HG02642 (cell line): ENCODE measurements at regions not wholly inside any gene's neighbourhood (a gene's known extent, or its start where the extent isn't known, plus 50 kb on each side); places are given as distances from the start of the nearest gene placed in this dataset.
"Not testable (repeated sequence)": the region's sequence is repeated elsewhere in the genome, so short reads cannot be mapped to it uniquely, and the experiment has no call there.

ENCODE experiments used
- ATAC-seq: cut with Tn5 transposase; IDR thresholded peaks from one replicate; pipeline ENCODE4 v1.9.1; 2021; ENCODE audit warnings: mild to moderate bottlenecking; ENCODE audit not compliant: unreplicated experiment, poor library complexity

DNA sequence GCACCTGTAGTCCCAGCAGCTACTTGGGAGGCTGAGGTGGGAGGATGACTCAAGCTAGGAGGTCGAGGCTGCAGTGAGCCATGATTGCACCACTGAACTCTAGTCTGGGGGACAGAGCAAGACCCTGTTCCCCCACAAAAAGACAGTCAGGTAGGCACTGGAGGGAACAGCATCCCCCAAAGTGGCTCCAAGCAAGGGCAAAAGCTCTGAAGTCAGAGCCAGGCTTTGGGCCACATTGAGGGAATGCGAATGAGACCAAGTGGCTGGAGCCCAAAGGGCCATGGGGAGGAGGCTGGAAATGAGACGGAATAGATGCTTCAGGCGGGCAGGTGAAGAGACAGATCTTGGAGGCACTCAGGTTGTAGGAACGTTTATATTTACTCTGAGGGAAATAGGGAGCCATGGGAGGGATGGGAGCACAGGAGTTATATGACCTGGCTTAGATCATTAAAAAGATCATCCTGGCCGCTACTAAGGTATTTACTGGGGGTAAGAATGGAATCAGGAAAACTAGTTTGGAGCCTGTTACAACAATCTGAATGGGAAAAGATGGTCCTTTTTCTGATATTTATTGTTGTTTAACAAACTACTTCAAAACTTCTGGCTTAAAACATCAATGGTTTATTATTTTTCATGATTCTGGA, 229.6 kb upstream of the ZNF217 start:
- no peak for ATAC-seq

GRCh38 chr20:53822534-53822933, 228.9 kb upstream of the ZNF217 start:
- no peak for ATAC-seq

DNA sequence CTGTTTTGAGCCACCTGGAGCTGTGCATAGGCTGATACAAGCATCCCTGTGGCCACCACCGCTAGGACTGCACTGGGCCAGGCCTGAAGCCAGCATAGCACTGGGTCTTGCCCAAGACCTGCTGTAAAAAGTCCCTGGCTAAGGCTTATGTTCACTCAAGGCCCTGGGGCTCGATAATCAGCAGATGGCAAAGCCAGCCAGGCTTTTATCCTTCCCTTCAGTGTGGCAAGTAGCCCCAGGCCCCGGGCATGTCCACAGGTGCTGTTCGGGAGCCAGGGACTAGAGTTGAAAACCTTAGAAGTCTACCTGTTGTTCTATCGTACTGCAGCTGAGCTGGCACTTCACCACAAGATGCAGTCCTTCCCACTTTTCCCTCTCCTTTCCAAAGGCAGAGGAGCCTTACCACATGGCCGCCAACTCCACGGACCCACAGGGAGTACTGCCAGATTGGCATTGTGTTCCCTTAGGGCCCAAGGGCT, 226.4 kb upstream of the ZNF217 start:
- no peak for ATAC-seq

DNA sequence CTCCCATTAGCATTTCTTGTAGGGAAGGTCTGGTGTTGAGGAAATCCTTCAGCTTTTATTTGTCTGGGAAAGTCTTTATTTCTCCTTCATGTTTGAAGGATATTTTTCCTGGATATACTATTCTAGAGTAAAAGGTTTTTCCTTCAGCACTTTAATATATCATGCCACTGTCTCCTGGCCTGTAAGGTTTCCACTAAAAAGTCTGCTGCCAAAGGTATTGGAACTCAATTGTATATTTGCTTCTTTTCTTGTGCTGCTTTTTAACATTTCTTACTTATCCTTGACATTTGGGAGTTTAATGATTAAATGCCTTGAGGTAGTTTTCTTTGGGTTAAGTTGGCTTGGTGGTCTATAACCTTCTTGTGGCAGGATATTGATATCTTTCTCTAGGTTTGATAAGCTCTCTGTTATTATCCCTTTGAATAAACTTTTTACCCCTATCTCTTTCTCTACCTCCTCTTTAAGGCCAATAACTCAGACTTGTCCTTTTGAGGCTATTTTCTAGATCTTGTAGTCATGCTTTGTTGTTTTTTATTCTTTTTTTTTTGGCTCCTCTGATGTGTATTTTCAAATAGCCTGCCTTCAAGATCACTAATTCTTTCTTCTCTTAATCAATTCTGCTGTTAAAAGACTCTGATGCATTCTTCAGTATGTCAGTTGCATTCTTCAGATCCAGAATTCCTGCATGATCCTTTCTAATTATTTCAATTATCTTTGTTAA, 225.0 kb upstream of the ZNF217 start:
- no peak for ATAC-seq

DNA sequence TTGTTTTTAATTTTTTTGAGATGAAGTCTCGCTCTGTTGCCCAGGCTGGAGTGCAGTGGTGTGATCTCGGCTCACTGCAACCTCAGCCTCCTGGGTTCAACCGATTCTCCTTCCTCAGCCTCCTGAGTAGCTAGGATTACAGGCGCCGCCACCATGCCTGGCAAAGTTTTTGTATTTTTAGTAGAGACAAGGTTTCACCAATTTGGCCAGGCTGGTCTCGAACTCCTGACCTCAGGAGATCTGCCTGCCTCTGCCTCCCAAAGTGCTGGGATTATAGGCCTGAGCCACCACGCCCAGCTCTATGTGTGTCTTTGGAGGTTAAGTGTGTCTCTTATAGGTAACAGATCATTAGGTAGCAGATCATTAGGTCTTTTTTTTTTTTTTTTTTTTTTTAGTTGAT, 223.9 kb upstream of the ZNF217 start:
- ATAC-seq: not testable (repeated sequence)

- ATAC-seq: no peak
Observed at GRCh38 chr20:53816872-53817398, 223.3 kb upstream of the ZNF217 start.

- no peak for ATAC-seq
Observed at GRCh38 chr20:53815509-53815908, 221.9 kb upstream of the ZNF217 start.

GRCh38 chr20:53814060-53814459, 220.4 kb upstream of the ZNF217 start:
- ATAC-seq: no peak

- ATAC-seq: no peak
Observed at GRCh38 chr20:53813636-53814035, 220.0 kb upstream of the ZNF217 start.

- ATAC-seq: no peak
Observed at GRCh38 chr20:53811577-53811976, 217.9 kb upstream of the ZNF217 start.

DNA sequence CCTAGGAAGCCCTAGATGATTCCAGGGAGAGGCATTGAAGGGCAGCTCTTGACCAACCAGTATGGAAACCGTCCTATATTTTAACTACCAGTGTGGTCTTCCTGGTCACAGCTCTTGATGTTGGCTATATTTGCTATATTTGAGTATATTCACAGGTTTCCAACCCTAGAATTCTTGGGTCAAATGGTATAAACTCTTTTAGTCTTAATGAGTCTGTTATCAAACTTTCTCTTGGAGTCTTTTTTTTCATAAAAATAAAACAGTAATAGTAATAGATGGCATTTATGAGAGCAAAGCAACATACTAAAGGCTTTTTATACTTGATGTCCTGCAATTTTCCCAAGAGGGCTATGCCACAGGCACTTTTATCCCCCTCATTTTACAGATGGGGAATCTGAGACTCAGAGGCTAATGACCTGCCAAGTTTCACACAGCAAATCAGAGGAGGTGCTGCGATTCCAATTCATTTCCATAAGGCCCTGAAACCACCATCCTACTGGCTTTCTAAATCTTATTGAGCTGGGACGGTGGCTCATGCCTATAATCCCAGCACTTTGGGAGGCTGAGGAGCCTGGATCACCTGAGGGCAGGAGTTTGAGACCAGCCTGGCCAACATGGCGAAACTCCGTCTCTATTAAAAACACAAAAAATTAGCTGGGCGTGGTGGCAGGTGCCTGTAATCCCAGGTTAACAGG, 217.2 kb upstream of the ZNF217 start:
- no peak for ATAC-seq

DNA sequence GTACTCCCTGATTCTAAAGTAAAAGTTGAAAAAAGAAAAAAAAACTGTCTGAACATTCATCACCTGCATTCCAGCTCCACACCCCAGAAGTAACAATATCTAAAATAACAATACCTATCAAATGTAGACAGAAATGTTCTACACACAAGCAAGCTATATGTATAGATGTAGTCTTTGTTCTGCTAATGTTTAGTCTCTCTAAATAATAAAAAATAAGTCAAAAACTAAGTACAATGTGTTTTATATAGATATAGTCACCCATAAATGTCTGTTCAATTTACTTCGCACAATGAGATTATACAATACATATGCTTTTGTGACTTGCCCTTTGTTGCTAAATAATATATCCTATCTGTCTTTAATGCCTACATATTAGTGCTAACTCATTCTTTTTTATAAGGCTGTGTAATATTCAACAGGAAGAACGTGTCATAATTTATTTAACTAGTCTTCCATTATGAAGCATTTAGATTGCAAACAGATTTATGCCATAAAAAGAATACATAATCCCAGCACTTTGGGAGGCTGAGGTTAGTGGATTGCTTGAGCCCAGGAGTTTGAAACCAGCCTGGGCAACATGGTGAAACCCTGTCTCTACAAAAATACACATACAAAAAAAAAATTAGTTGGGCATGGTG, 216.2 kb upstream of the ZNF217 start:
- no peak for ATAC-seq

DNA sequence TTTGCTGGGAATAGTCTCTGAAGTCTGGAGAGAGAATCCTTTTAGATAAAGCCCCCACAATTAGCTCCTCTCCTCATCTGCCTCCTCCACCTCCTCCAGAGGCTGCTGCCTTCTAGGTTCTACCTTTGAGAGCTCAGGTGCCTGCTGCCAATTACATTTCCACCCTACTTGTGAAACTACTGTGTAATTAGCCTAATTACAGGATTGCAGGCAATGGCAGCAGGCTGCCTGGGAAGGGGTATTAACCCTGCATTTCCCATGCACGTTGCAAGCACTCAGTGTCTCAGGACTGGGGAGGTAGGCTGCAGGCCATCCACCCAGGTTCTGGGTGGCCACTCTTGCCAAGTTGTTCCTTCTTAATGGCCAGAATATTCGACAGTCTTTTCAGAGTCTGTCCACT, 215.6 kb upstream of the ZNF217 start:
- ATAC-seq: no peak

- ATAC-seq: no peak
Observed at GRCh38 chr20:53808733-53809132, 215.1 kb upstream of the ZNF217 start.

DNA sequence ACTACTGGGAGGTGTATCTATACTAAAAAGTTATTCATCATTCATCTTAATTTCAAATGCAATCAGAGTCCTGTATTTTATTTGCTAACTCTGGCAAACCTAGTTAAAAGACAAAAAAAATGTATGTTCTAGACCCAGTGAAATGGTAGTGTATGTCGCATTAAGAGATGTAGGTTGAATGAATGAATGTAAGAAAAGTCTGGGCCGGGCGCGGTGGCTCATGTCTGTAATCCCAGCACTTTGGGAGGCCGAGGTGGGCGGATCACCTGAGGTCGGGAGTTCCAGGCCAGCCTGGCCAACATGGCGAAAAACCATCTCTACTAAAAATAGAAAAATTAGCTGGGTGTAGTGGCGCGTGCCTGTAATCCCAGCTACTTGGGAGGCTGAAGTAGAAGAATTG, 214.7 kb upstream of the ZNF217 start:
- not testable (repeated sequence) for ATAC-seq

GRCh38 chr20:53806683-53807401, 213.2 kb upstream of the ZNF217 start:
- no peak for ATAC-seq

DNA sequence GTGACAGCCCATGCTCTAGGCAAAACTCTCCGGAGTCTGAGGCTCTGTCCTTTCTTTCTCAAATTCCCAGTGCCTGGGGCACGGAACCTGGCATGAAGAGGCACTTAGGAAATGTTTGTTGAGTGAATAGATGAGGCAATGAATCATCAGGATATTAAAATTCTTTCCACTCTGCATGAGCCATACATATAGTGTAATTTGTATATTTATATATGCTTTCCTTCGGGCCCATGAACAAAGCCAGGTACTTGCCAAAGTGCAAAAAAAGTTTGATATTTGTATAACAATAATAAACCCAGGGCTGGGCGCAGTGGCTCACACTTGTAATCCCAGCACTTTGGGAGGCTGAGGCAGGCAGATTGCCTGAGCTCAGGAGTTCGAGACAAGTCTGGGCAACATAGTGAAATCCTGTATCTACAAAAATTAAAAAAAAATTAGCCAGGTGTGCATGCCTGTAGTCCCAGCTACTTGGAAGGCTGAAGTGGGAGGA, 212.3 kb upstream of the ZNF217 start:
- no peak for ATAC-seq

- no peak for ATAC-seq
Observed at GRCh38 chr20:53804920-53805894, 211.6 kb upstream of the ZNF217 start.

DNA sequence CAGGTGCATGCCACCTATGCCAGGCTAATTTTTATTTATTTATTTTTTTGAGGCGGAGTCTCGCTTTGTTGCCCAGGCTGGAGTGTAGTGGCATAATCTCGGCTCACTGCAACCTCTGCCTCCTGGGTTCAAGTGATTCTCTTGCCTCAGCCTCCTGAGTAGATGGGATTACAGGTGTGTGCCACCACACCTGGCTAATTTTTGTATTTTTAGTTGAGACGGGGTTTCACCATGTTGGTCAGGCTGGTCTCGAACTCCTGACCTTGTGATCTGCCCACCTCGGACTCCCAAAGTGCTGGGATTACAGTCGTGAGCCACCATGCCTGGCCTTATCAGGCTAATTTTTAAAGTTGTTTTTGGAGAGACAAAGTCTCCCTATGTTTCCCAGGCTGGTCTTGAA, 210.7 kb upstream of the ZNF217 start:
- not testable (repeated sequence) for ATAC-seq
